Amygdala (tissue), 56 donors: ENCODE measurements at regions not wholly inside any gene's neighbourhood (a gene's known extent, or its start where the extent isn't known, plus 50 kb on each side); places are given as distances from the start of the nearest gene placed in this dataset.

Source experiments
- DNase-seq, 56 donors: peaks; one replicate each; lab custom pipeline; 2025; lab: John Stamatoyannopoulos, UW

DNA sequence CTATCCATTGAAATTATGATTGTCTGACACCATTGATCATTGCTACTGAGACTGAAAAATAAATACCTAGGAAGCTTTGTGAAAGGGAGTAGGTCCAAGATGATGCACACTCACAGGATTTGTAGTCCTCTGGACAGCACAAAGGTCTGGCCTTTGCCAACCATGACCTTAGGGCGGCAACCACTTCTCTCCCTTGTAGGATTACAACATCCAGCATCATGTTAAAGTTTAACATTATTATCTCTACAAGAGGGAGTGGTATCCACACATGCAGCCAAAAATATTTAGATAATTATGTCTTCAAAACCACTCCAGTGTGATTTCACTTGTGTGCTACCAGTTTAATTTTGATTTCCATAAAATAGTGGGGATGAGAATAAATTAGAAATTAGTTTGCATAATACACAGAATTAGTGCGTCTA is 51.1 kb upstream of the NHSL1 start:
- no peak for DNase-seq

GRCh38 chr6:138554146-138554545 is 54.9 kb upstream of the NHSL1 start:
- DNase-seq: no peak

GRCh38 chr6:138555421-138555988 is 56.2 kb upstream of the NHSL1 start:
- no peak for DNase-seq

- no peak for DNase-seq
These were observed 57.9 kb upstream of the NHSL1 start for GRCh38 chr6:138557147-138557546.

DNA sequence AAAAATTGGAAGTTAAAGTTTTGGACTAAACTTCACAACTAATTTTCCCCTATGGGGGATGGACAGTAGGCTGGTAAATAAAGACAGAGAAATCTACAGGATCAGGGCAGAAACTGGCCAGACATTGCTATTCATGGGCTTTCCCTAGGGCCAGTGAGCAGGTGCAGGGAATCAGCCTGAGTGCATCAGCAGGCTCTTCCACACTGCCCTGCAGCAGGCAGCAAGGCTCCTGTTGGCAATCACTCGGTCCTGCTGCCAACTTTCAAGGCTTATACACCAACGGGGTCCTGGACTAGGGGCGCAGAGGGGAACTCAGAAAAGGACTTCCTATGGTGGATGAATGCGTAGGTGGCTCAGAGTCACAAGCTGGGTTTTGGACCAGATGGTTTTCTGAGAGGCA is 59.8 kb upstream of the NHSL1 start:
- DNase-seq: no peak

- no peak for DNase-seq
These were observed 61.0 kb upstream of the NHSL1 start for GRCh38 chr6:138560130-138560860.

DNA sequence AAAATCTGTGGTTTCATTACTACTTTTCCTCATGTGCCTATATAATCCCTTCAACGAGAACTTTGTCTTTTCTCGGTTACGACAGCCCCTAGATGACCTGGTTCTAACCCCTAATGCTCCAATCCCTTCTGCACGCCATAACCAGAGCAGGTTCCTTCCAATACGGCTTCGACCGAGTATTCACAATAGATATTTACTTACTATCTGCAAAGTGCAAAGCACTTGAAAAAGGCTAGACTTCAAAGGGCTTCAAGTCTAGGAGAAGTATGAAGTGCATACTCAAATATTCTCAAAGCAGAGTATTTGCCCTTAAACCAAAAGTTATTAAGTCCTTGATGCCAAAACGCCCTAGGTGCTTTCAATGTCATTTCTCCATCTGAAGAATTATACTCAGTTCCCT is 63.4 kb upstream of the NHSL1 start:
- DNase-seq: no peak

DNA sequence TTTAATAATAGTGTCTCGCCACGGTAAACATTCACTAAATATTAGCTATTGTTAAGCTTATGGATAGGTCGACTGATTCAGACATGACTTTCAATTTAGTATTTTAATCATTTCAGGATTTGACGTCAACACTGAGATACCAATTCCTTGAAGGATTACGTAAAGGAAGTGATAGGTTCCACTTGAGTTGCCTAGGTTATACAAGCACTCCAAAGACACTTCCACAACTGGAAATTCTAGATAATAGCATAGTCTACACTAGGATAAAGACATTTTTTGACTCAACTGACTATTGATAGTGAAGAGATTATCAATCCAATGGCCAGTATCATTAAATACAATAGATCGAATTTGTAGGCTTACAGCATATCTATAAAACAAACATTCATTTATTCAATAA is 63.9 kb upstream of the NHSL1 start:
- DNase-seq: no peak

- no peak for DNase-seq
These were observed 64.4 kb upstream of the NHSL1 start for GRCh38 chr6:138563650-138564049.

DNA sequence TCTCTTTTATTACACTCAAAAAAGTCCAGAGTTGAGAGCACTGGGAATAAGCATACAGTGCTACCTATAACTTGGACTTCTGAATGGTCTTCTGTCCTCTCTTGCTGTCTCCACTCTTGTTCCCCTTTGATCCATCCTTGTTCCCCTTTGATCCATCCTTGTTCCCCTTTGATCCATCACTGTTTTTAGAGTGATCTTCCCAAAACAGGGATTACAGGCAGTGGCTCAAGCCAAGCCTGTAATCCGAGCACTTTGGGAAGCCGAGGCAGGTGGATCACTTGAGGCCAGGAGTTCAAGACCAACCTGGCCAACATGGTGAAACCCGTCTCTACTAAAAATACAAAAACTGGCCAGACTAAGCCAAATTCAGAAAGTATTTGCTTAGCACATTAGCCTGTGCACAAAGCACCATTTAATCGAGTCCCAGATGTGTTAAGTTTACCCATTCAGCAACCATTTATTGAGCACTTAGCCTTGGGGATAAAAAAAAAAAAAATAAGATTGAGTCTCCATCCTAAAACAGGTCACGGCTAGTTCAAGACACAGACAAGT is 65.0 kb upstream of the NHSL1 start:
- DNase-seq: no peak

DNA sequence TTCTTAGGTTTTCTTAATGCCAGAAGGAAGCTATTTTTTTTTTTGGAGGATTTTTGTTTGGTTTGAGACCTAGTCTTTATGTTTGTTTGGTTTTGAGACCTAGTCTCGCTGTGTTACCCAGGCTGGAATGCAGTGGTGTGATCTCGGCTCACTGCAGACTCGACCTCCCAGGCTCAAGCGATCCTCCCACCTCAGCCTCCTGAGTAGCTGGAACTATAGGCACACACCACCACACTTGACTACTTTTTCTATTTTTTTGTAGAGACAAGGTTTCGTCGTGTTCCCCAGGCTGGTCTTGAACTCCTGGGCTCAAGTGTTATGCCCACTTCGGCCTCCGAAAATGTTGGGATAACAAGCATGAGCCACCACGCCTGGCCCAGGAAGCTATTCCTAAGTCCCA is 67.8 kb upstream of the NHSL1 start:
- DNase-seq: no peak

DNA sequence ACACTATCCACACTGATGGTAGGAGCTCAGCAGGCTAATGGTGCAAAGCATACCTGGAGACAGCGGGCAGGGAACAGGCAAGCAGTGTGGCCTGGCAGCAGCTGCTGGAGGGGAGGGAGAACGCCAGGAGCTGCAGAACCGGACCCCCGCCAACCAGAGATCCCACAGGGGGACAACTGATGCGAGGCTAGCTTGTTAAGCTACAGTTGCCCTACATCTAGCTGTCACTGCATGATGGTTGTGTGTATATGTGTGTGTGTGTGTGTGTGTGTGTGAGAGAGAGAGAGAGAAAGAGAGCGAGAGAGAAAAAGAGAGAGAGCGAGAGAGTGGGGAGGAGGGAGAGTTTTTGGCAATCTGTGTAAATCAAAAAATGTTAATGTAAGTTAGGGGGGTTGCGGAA is 69.7 kb upstream of the NHSL1 start:
- no peak for DNase-seq

DNA sequence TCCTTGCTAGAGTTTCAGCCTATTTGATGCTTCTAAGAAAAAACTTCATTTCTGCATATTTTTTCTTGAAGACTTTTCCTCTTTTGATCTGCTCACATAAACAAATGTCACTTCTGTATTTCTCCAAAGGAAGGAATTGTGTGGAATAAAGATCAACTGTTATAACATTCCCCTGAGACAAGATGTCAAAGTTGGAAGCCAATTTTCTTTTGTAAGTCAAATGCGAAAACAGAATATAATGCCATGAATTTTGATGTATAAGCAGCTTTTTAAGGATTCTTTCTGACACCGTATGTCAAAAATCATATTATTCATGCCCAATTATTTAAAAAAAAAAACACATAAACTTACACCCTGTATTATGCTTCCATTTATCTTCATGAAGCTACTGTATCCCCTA is 70.3 kb upstream of the NHSL1 start:
- DNase-seq: no peak

GRCh38 chr6:138569970-138570724 is 70.9 kb upstream of the NHSL1 start:
- DNase-seq: no peak

DNA sequence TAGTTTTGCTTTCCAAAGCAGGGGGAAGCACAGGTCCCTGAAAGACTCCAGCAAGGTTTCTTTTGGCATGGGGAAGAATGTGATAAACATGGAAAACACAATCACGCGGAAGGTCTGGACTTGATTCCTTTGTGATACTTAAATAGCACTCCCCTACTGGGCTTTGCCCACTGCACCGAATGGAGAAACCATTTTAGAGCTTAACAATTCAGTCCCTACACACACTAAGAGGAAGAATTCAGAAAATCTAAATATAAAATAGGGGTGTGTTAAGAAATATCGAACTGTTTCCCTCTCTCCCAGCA is 71.4 kb upstream of the NHSL1 start:
- no peak for DNase-seq

DNA sequence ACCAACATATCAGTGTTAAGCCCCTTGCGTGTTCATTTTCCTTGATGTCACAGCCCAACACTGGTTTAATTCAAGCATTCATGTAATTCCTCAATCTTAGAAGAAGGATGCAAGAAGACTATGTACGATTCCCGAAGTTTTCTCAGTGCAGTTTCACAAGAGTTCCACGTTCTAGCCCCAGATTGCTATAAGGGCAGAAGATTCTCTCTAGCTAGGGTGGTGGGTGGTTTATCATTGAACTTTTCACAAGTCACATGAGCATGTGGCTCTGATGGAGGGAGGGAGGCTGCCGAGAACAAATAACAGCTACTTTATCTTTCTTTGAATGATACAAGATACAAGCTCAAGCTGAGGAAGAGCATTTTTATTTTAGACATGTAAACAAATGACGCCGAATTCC is 71.9 kb upstream of the NHSL1 start:
- DNase-seq: no peak

DNA sequence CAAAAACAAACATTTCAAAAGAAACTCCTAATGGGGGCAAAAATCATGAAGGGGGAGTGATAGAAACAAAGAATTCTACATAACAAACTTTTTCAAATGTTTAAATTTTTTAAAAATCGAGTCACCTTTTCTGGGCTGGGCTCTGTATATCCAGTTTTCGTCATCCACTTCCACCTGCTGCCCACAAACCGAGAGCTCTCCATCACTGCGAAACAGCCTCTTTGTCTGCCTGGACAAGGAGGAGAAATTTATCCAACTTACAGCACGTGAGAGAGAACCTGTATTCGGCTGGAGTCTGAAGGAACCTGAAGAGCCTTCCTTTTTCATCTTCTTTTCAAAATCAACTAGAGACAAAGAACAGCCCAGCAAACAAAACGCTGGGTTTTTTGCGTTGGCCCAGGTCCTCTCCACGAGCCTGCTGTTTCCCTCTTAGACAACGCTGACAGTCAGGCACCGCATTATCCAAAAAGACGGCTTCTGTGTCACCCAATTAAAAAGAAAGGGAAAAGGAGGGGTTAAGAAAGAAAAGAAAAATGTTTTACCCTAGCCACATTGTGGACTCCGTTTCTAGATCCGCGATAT is 72.4 kb upstream of the NHSL1 start:
- DNase-seq: no peak

GRCh38 chr6:138572167-138572875 is 73.0 kb upstream of the NHSL1 start:
- peak in 13 of 56 donors; percentile 11 to 36 (median 16) for DNase-seq

DNA sequence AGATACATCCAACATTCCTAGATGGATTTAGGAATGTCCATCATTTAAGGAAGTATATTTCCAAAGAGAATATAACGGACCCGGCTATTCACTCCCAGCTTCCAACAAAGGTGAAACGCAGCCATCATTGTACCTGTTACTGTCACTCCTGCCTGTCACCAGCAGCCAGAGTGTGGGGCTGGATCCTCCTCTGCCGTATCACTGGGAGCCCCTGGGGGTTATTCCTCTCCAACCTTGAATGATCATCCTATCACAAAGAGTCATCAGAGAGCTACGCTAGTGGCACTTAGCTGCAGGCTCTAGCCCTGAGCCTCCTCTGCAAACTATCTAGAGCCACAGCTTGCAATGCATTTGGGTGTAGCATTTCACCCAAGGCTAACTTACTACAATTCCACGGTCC is 73.6 kb upstream of the NHSL1 start:
- DNase-seq: no peak

GRCh38 chr6:138575257-138575656 is 76.0 kb upstream of the NHSL1 start:
- no peak for DNase-seq

DNA sequence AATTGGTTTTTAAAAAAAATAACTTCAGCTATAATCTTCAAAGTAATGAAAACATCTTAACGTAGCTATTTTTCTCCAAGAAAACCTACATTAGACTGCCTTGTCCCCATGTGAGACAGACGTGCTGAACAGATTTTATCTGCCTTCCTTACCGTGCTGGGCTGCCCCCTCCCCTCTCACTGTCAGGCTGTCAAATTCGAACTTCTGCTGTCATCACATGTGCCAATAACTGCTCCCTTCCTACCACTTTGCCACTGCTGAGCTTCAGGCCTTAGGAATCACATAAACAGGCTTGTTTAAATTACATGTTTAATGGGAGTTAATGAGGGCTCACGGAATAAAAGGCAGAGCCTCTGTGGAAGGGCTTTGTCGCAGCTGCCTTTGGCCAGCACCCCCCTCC is 77.0 kb upstream of the NHSL1 start:
- no peak for DNase-seq
